ENCODE measurements at regions not wholly inside any gene's neighbourhood (a gene's known extent, or its start where the extent isn't known, plus 50 kb on each side); places are given as distances from the start of the nearest gene placed in this dataset.
A peak's percentile ranks its signal among the peaks of the same experiment; 100 is the strongest.
"Not testable (repeated sequence)": the region's sequence is repeated elsewhere in the genome, so short reads cannot be mapped to it uniquely, and the experiment has no call there.

DNA sequence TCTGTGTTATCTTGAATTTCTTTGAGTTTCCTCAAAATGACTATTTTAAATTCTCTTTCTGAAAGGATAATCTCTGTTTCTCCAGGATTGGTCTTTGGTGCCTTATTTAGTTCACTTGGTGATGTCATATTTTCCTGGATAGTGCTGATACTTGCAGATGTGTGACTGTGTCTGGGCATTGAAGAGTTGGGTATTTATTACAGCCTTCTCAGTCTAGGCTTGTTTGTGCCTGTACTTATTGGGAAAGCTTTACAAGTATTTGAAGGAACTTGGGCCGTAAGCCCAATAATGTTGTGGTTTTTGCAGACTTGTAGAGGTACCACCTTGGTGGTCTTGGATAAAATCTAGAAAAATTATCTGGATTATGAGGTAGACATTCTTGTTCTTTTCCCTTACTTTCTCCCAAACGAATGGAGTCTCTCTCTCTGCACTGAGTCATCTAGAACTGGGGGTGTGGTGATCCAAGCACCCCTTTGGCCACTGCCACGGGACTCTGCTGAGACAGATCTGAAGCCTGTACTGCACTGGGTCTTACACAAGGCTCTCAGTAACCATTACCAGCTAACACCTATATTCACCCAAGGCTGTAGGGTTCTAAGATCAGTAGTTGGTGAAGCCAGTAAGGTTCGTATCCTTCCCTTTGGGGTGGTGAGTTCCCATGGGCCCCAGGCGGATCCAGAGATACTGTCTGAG, 703.7 kb upstream of the MGAT4C start:
- DNase-seq: no peak

DNA sequence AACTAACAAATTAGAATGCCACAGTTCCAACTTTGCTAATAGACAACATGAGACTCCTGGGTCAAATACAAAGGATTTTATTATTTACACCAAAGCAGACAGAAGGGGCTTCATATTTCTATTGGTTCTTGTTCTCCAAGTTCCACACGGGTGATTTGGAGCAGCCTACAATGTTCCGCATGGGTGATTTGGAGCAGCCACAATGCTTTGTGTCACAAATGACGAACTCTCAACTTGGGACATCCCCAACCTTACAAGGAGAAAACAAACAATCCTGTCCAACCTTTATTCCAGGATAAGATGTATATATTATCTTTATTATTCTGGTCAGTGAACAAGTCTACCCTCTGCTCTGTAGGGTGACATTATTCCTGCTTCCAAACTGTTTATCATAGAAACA, 694.3 kb upstream of the MGAT4C start:
- no peak for DNase-seq

DNA sequence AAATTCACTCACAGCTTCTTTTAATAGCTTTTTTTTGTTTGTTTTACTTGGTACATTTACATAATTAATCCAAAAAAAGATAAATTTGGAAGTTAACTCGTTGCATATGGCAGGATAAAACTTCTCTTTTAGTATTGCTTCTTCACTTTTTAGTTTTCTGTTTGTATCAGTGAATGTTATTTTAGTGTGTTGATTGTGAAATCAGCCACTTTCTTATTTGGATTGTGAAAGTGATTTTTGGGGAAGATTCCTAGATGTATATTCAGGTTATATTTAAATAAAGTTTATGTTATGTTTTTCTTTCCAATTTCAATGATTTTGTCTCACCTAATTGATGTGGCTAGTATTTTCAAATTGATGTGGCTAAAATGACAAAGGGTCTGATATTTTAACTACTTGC, 693.9 kb upstream of the MGAT4C start:
- DNase-seq: no peak

DNA sequence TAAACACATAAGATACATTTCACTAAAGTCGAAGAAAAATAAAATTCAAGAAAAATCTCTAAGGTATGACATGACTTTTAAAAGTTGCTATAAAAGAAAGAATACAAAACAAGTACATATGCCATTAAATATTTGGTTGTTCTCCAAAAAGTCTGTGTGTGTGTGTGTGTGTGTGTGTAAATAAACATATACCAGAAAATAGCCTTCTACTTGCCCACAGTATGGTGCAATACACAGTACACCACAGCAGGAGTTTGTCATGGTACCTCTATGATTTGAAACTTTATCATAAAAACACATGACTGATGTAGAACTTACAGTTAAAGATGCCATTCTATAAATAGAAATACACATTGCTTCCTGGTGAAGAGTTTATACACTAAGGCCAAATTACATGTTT, 692.7 kb upstream of the MGAT4C start:
- DNase-seq: no peak

DNA sequence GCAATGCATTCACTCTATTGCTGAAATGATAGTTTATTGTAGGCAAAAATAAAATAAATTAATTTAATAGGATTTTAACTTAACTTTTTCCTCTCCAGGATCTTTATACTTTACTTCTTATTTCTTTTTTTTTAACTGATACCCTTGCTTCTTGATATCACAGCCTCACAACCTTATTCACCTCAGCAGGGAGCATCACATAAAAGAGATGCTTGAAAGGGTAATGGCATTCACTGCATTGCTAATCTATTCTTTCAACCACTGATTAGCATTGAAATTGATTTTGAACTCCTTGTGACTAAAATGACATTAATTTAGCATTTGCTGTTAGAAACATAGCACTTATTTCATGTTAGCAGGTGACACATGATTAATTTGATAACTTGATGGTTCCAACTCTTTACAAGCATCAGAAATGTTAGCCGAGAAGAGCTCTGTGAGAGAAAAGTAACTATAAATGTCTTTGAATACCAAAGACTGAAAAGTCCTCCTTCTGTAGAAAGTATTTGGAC, 689.5 kb upstream of the MGAT4C start:
- no peak for DNase-seq

DNA sequence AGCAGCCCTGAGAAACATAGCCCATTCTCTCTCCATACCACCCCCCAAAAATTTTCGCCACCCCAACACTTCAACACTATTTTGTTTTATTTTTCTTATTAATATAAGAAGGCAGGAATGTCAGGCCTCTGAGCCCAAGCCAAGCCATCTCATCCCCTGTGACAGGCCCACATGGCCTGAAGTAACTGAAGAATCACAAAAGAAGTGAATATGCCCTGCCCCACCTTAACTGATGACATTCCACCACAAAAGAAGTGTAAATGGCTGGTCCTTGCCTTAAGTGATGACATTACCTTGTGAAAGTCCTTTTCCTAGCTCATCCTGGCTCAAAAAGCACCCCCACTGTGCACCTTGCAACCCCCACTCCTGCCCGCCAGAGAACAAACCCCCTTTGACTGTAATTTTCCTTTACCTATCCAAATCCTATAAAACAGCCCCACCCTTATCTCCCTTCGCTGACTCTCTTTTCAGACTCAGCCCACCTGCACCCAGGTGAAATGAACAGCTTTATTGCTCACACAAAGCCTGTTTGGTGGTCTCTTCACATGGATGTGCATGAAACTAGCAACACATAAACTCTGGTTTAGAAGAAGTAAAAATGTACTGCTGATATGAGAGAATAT, 688.1 kb upstream of the MGAT4C start:
- DNase-seq: not testable (repeated sequence)

DNA sequence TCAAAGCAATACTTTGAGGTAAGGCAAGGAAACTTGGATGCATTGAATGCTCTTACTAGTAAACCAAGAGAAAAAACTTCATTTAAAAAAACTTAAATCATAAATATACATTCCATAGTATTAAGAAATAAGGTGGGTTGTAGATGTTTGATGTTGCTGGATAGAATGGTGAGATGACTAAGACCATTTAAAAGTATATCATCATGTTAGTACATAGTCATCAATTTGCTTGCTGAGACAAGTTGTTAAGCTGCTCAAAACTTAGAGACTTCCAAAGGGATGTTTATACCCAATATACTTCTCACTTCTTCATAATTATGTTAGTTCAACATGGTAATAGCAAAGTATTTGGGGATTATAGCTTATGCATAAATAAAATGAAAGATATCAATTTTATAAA, 675.5 kb upstream of the MGAT4C start:
- no peak for DNase-seq

DNA sequence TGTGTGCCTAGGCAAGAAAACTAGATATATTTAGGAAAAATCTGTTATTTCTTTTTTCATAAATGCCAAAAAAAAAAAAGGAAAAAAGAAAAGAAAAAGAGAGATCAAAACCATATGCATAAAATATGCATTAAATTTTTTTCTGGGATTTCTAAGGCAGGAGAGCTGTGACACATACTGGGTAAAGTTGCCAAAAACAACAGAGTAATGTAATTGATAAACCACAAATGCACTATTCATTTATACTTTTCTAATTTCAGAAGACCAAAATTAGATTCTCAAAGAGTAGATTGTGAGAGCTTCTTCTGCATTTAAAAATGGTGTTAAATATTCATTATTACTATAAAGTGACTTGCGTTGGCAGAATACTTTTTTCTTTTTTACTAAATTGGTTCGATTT, 673.8 kb upstream of the MGAT4C start:
- no peak for DNase-seq

DNA sequence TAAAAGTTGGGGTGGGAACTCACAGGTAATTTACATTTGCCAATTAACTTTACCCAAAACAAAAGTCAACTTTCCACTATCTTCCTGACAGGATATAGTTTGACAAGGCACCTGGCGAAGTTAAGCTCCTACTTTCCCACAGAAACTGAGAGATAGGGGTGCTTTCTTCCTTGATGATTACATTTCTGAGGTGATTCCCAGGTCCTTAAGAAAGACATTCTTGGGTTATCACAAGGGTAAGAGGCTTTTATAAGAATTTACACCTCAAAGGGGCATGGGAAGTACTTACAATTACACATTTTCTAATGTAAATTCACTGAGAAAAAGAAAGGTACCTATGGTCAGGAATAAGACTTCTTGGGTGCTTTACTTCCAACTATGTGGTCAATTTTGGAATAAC, 660.9 kb upstream of the MGAT4C start:
- no peak for DNase-seq

DNA sequence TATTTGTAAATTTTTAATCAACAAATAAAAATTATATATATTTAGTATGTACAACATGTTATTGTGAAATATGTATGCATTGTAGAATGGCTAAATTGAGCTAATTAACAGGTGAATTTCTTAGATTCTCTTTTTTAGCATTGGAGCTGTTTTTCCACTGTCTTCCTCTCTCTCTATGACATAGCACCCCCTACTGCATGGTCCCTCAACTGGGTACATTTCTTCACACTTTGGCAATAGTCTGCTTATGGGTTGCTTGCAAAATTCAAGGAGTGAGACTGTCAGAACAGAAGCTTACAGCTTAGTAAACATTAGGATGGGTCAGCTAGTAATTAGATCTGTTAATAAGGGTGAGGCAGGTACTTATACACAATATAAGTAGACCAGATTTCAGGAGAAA, 658.5 kb upstream of the MGAT4C start:
- DNase-seq: peak in 1 of 56 donors; percentile 2

DNA sequence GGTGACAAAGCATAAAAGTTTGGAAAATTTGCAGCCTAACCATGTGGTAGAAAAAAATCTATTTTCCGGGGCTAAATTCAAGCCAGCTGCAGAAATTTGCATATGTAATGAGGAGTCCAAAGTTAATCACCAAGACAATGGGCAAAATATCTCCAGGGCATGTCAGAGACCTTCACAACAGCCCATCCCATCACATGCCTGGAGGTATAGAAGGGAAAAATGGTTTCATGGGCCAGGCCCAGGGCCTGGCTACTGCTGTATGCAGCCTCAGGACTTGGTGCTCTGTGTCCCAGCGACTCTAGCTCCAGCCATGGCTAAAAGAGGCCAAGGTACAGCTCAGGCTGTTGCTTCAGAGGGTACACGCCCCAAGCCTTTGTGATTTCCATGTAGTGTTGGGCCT, 655.8 kb upstream of the MGAT4C start:
- DNase-seq: no peak

DNA sequence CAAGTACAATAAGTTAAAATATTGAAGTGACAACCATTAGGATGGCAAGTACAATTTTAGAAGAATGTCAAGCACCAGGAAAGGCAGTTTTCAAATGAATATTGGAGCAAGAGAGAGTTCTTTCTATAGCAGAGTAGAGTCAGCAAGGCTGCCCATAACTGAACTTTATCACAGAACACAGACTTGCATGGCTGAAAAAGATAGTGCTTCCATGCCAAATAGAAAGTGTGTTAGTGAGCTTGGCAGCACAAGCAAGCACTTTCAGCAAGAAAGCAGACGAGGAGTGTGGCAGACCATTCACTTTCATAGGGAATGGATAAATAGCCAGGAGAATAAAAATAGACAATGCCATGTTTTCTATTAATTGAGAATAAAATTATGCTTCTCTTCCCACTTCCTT, 647.0 kb upstream of the MGAT4C start:
- no peak for DNase-seq

DNA sequence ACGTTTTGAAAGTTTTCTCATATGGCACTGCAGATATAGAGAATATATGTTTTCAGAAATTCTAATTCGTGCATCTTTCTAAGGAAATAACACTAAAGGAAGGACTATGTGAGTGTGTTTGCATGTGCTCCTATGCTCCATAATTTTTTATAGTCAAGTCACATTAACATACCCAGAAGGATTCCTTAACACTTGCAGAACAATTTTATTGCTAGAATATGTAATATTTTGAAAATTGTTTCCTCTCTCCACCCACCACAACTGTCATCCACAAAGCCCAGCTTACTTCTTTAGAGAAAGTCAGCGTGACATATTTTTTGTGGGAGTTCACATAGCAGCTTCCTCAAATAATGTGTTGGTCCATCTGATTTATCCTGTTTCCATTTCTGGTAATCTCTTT, 604.6 kb upstream of the MGAT4C start:
- DNase-seq: no peak

DNA sequence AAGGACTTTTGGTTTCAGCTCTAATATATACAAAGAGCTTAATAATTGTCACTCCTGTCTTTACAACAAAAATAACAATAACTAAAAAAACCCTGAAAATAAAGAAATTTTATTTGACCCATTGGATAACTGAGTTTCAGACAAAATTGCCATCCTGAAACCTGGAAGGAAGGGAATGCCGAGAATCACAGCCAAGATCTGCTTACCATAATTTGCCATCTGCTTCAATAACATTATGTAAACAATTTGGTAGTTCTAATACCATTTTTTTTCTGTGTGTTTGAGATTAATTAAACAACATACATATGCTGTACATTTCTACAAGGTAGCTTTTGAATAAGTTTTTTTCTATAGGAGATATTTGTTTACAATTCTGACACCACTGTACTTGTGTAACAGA, 596.3 kb upstream of the MGAT4C start:
- no peak for DNase-seq

DNA sequence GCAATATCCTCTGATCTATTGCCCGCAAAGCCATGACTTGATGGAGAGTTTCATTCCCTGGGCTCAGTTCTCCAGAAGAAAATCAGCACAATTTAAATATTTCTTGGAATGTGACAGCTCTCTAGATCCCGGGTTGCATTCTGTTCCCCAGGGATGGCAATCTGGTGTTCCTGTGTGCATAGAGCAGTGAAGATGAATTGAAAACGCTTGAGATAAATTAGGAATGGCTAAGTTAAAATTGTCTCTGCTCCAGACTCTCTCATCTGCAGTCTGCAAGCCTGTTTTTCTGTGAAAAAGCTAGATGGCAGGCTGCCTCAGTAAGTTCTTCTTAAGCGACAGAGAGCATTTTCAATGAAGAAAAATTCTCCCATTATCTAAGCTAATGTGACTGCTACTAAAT, 582.5 kb upstream of the MGAT4C start:
- peak in 22 of 56 donors; percentile 0 to 49 (median 9) for DNase-seq

DNA sequence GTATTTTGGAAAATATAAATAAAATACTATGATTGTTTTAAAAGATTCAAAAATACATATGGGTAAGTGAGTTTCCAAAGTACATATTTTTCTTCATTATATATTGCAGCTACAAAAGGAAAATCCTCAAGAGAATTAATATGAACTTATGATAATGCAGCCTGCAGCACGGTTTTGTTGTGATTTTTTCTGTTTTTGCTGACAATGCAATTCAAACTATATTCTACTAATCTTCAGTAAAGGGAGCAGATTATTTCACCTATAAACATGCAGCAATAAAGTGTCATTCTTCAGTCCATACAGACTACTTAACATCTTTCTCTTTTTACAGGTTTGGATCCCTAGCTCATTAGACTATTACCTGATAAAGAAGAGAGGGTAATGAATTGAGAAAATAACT, 582.1 kb upstream of the MGAT4C start:
- DNase-seq: no peak

DNA sequence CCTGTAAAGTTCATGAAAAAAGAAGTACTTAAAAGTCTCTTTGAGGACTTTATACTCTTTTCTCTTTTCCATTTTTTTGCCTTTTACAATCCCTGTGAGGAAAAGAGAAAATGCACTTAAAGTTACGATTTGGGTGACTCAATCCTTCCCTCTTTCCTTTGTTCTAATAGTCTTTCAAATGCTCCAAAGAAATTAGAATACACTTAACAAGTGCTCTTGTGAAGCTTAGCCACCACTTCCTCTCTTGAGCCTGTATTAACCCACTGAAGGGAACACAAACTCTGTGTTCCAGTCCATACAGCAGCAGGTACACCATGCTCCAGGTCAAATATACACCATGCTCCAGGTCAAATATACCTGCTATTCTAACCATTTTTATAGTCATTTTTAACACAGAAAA, 581.1 kb upstream of the MGAT4C start:
- no peak for DNase-seq

DNA sequence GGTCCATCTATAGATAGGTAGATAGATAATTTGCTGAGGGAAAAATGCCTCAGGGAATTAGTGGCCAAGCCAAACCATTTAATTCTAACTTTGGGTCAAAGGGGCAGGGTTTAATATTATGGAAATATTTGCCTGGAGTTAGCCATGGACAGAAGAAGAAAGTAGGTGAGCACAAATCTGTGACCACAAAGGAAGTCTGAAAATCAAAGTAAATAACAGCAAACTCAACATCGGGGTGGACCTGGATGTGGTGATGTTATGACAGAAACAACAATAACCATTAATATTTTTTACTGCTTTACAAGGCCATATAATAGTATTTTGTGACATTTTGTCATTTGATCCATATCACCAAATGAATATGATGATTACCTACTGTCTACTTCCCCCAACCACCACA, 578.0 kb upstream of the MGAT4C start:
- no peak for DNase-seq

DNA sequence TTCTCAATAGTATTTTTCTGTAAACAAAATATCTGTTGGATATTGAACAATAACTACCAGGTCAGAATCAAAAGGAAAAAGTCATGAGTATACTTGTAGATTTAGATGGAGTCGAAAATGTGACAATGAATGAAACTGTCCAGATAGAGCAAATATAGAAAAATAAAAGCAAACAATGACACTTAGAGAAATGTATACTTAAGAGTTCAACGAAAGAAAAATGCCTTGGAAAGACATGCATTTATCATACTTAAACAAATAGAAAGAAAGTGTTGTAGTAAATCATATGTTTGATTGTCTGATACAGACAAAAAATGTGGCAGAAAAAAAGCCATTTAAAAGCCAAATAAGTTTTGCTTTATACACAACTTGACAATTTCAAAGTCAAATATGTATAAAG, 571.2 kb upstream of the MGAT4C start:
- no peak for DNase-seq

DNA sequence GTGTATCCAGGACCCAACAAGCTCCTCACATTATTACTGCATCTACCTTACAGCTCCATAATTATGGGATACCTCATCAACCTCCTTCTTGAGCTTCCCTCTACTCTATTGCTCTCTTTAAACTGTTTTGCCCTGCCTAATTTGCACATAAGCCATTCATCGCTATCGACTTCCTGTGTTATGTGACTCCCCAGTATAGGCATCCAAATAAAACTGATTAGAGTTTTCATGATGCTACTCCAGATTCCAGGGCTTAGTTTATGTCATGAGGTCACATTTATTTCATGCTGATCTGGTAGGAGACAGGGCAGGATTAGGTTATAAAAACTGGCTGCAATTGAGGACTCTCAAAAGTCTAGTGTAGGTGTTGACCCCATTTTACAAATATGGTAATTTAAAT, 569.9 kb upstream of the MGAT4C start:
- no peak for DNase-seq

DNA sequence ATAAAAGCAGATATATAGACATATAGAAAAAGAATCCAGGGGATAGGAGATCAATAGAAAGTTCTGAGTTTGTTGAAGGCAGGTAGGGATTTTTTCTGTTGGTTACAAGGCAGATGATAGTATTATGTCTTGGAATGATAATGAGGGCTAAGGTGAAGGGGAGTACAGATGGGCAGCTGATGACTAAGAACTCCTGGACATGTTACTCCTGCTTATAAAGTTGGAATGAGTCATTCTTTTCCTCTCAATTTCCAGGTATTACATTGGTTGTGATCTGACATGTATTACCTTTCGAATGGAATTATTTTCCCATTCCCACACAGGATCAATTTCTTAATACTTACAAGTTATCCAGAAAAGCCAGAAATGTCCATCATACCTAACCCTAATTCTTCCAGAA, 545.2 kb upstream of the MGAT4C start:
- DNase-seq: no peak

DNA sequence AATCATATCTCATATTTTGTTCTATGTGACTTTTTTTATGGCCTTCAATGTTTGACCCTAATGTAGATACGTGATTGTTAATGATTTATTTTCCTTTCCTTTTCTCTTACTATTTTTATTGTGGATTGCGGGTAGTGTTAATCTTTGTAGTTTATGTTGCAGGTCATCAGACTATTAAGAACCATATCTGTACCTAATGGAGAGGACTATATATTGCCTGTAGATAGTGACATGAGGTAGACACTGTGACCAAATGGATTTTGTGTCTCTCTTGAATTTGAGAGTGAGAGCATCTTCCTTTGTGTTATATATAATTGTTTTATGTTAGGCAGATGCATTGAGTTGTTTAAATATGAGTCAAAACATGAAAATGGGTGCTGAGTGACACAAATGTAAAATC, 543.4 kb upstream of the MGAT4C start:
- no peak for DNase-seq

DNA sequence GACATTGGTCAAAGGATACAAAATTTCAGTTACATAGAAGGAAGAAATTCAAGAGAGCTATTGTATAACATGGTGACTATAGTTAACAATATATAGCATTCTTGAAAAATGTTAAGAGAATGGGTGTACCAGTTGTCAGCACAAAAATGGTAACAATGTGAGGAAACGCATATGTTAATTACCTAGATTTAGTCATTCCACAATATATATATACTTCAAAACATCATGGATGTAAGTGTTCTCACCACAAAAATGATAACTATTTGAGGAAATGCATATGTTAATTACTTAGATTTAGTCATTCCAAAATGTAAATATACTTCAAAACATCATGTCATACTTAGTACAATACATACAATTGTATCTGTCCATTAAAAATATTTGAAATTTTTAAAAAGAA, 540.4 kb upstream of the MGAT4C start:
- DNase-seq: no peak

DNA sequence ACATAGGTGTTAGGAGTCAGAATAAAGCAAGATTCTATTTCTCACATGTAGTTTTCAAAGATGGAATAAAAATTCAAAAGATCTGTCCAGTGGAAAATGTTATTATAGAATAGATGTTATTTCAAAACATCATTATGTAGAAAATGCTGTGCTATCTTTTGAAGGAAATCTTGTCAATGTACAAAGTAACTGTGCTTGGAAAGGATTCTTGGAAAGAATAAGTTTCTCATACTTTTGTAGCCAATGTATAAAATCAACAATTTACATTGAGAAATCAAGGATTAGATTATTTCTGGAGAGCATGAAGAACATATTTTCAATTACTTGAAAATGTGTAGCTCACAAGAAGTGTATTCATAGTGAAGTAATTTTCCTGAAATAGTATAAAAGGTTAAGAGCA, 532.5 kb upstream of the MGAT4C start:
- DNase-seq: no peak

Data from nucleus accumbens (tissue), 56 donors.